Stimulated activated CD4-positive, alpha-beta T cell treated with anti-CD3 and anti-CD28 coated beads, Interleukin-12 subunit alpha, Interleukin-12 subunit beta, amount 100 ng/mL, for 4 hours (primary cell): ENCODE measurements at regions not wholly inside any gene's neighbourhood (a gene's known extent, or its start where the extent isn't known, plus 50 kb on each side); places are given as distances from the start of the nearest gene placed in this dataset.
"Not testable (repeated sequence)": the region's sequence is repeated elsewhere in the genome, so short reads cannot be mapped to it uniquely, and the experiment has no call there.

Experiments
- DNase-seq: peaks from one replicate; pipeline ENCODE4 v3.0.0-alpha.2; 2020

- no peak for DNase-seq
Measured at GRCh38 chr9:89845321-89845720, 240.5 kb downstream of the GADD45G start.

GRCh38 chr9:89845862-89846261 is 241.1 kb downstream of the GADD45G start:
- no peak for DNase-seq

GRCh38 chr9:89848060-89849040 is 243.5 kb downstream of the GADD45G start:
- no peak for DNase-seq

GRCh38 chr9:89849096-89849495 is 244.3 kb downstream of the GADD45G start:
- no peak for DNase-seq

GRCh38 chr9:89850153-89850552 is 245.3 kb downstream of the GADD45G start:
- DNase-seq, result no peak

GRCh38 chr9:89850631-89851325 is 246.0 kb downstream of the GADD45G start:
- DNase-seq, result no peak

- no peak for DNase-seq
Measured at GRCh38 chr9:89853161-89853560, 248.3 kb downstream of the GADD45G start.

- no peak for DNase-seq
Measured at GRCh38 chr9:89853931-89854330, 249.1 kb downstream of the GADD45G start.

GRCh38 chr9:89854715-89855475 is 250.1 kb downstream of the GADD45G start:
- no peak for DNase-seq

- DNase-seq, result not testable (repeated sequence)
Measured at GRCh38 chr9:89856296-89856695, 251.5 kb downstream of the GADD45G start.

GRCh38 chr9:89856950-89857349 is 252.1 kb downstream of the GADD45G start:
- DNase-seq, result not testable (repeated sequence)

GRCh38 chr9:89859842-89860241 is 255.0 kb downstream of the GADD45G start:
- not testable (repeated sequence) for DNase-seq

GRCh38 chr9:89861371-89861770 is 256.6 kb downstream of the GADD45G start:
- DNase-seq, result not testable (repeated sequence)

- no peak for DNase-seq
Measured at GRCh38 chr9:89862316-89862715, 257.5 kb downstream of the GADD45G start.

- no peak for DNase-seq
Measured at GRCh38 chr9:89863141-89863540, 258.3 kb downstream of the GADD45G start.

- DNase-seq, result no peak
Measured at GRCh38 chr9:89863837-89864236, 259.0 kb downstream of the GADD45G start.

GRCh38 chr9:89864257-89864656 is 259.4 kb downstream of the GADD45G start:
- no peak for DNase-seq

GRCh38 chr9:89864731-89865130 is 259.9 kb downstream of the GADD45G start:
- no peak for DNase-seq

- DNase-seq, result no peak
Measured at GRCh38 chr9:89865357-89865756, 260.5 kb downstream of the GADD45G start.

GRCh38 chr9:89865981-89866380 is 261.2 kb downstream of the GADD45G start:
- no peak for DNase-seq

- no peak for DNase-seq
Measured at GRCh38 chr9:89866701-89867100, 261.9 kb downstream of the GADD45G start.

GRCh38 chr9:89868100-89868499 is 263.3 kb downstream of the GADD45G start:
- DNase-seq, result no peak
